Neural cell (in vitro differentiated cells): ENCODE measurements at regions not wholly inside any gene's neighbourhood (a gene's known extent, or its start where the extent isn't known, plus 50 kb on each side); places are given as distances from the start of the nearest gene placed in this dataset.

ENCODE experiments used
- H2AFZ ChIP-seq: fragments of 200-600, 300-800 bp; sonication (generic), shearing (Covaris generic); 2 replicates; pipeline ENCODE4 v1.6.0; 2014; ENCODE audit warnings: low read depth, mild to moderate bottlenecking, antibody characterized with exemption, low read length, moderate library complexity
- H3F3A ChIP-seq: fragments of 200-600 bp; shearing (Covaris generic); 2 replicates; pipeline ENCODE4 v1.6.1; 2016; ENCODE audit warnings: mild to moderate bottlenecking, moderate library complexity, mixed read lengths, antibody characterized with exemption, low read length; ENCODE audit not compliant: insufficient read depth, poor library complexity, severe bottlenecking
- H3K27ac ChIP-seq: fragments of 200-600, 300-800 bp; sonication (generic), shearing (Covaris generic); 2 replicates; pipeline ENCODE4 v1.5.1; 2014; ENCODE audit warnings: mild to moderate bottlenecking, low read length, moderate library complexity
- H3K27me3 ChIP-seq: fragments of 300-800, 200-600 bp; sonication (generic), shearing (Covaris generic); 2 replicates; pipeline ENCODE4 v1.6.0; 2014; ENCODE audit warnings: mild to moderate bottlenecking, low read depth, low read length, moderate library complexity; ENCODE audit not compliant: insufficient read depth
- H3K36me3 ChIP-seq: fragments of 300-800, 200-600 bp; sonication (generic), shearing (Covaris generic); 2 replicates; pipeline ENCODE4 v1.5.1; 2014; ENCODE audit warnings: mild to moderate bottlenecking, antibody characterized with exemption, low read length, moderate library complexity; ENCODE audit not compliant: insufficient read depth
- H3K4me2 ChIP-seq: fragments of 300-800, 200-600 bp; sonication (generic), shearing (Covaris generic); 2 replicates; pipeline ENCODE4 v1.6.0; 2014; ENCODE audit warnings: mild to moderate bottlenecking, low read length
- H3K4me3 ChIP-seq: fragments of 300-800, 200-600 bp; sonication (generic), shearing (Covaris generic); 2 replicates; pipeline ENCODE4 v1.5.1; 2014; ENCODE audit warnings: mild to moderate bottlenecking, low read length, moderate library complexity
- H3K79me2 ChIP-seq: fragments of 200-600 bp; shearing (Covaris generic); replicated peaks from 2 replicates; pipeline ENCODE4 v1.6.0; 2014; ENCODE audit warnings: mild to moderate bottlenecking, low read length, moderate library complexity; ENCODE audit not compliant: insufficient read depth
- H3K9ac ChIP-seq: fragments of 300-800, 200-600 bp; sonication (generic), shearing (Covaris generic); 2 replicates; pipeline ENCODE4 v1.6.1; 2016; ENCODE audit warnings: mild to moderate bottlenecking, low read length, mixed read lengths
- H3K9me2 ChIP-seq: fragments of 200-600 bp; shearing (Covaris generic); 2 replicates; pipeline ENCODE4 v1.6.1; 2016; ENCODE audit warnings: mild to moderate bottlenecking, low read length, mixed read lengths; ENCODE audit not compliant: insufficient read depth
- H3K9me3 ChIP-seq: fragments of 200-600, 300-800 bp; sonication (generic), shearing (Covaris generic); 2 replicates; pipeline ENCODE4 v1.6.1; 2016; ENCODE audit warnings: mild to moderate bottlenecking, mixed run types, low read length, moderate library complexity, mixed read lengths
- H4K20me1 ChIP-seq: fragments of 200-600 bp; shearing (Covaris generic); 2 replicates; pipeline ENCODE4 v1.6.1; 2016; ENCODE audit warnings: mild to moderate bottlenecking, mixed run types; ENCODE audit not compliant: insufficient read depth
- EP300 ChIP-seq: fragments of 450-650 bp; conservative IDR thresholded peaks from 2 replicates; pipeline ENCODE4 v1.6.1; 2014; ENCODE audit warnings: antibody characterized with exemption, mild to moderate bottlenecking, moderate library complexity; ENCODE audit not compliant: poor library complexity, severe bottlenecking
- EZH2 ChIP-seq: fragments of 200-600, 300-800 bp; shearing (Covaris generic), sonication (generic); IDR thresholded peaks from 2 replicates; pipeline ENCODE4 v1.6.1; 2014; ENCODE audit warnings: antibody characterized with exemption, low read length, borderline replicate concordance, mild to moderate bottlenecking; ENCODE audit not compliant: insufficient read depth, poor library complexity, severe bottlenecking
- MXI1 ChIP-seq: fragments of 450-650 bp; conservative IDR thresholded peaks from 2 replicates; pipeline ENCODE4 v1.6.1; 2014; ENCODE audit warnings: antibody characterized with exemption, mild to moderate bottlenecking; ENCODE audit not compliant: poor library complexity, severe bottlenecking
- POLR2AphosphoS5 ChIP-seq: IDR thresholded peaks from 2 replicates; pipeline ENCODE4 v1.6.1; 2012
- RAD21 ChIP-seq: fragments of 450-650 bp; conservative IDR thresholded peaks from 2 replicates; pipeline ENCODE4 v1.6.1; 2014; ENCODE audit warnings: antibody characterized with exemption, mild to moderate bottlenecking, moderate library complexity
- SMC3 ChIP-seq: fragments of 450-650 bp; conservative IDR thresholded peaks from 2 replicates; pipeline ENCODE4 v1.6.1; 2014; ENCODE audit warnings: antibody characterized with exemption, mild to moderate bottlenecking, moderate library complexity; ENCODE audit not compliant: poor library complexity
- TAF1 ChIP-seq: IDR thresholded peaks from 2 replicates; pipeline ENCODE4 v1.6.1; 2012; ENCODE audit warnings: low read depth
- TF ChIP-seq, protein P1 (sequence below): fragments of 450-650 bp; IDR thresholded peaks from 2 replicates; pipeline ENCODE4 v1.5.1; 2014; ENCODE audit warnings: antibody characterized with exemption, mild to moderate bottlenecking, moderate library complexity; ENCODE audit not compliant: poor library complexity, severe bottlenecking
- TF ChIP-seq, protein P2 (sequence below): IDR thresholded peaks from 2 replicates; pipeline ENCODE4 v1.6.1; 2012; ENCODE audit warnings: borderline replicate concordance

DNA sequence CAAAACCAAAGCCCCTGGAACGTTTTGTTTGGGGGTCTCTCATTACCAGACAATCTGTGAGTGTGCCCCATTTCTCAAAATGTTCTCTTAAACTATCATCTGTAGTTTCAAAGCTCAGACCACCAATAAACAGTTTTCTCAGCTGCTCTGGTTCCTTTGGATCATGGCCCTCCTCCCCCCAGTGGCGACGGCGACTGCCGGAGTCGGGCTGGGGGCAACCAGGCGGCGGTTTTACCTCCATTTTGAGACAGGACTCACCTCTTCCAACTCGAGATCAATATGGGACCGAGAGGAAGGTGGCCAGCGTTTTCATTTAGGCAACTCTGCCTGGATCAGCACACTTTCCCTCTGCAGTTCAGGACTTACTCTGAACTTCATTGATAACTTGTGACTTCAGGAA is 141.5 kb upstream of the ZNF32 start:
- TF ChIP-seq EZH2 (no peak), MXI1 (no peak), EP300 (no peak), RAD21 (no peak), POLR2AphosphoS5 (no peak), SMC3 (no peak), TAF1 (no peak)
- TF ChIP-seq, protein P1, sequence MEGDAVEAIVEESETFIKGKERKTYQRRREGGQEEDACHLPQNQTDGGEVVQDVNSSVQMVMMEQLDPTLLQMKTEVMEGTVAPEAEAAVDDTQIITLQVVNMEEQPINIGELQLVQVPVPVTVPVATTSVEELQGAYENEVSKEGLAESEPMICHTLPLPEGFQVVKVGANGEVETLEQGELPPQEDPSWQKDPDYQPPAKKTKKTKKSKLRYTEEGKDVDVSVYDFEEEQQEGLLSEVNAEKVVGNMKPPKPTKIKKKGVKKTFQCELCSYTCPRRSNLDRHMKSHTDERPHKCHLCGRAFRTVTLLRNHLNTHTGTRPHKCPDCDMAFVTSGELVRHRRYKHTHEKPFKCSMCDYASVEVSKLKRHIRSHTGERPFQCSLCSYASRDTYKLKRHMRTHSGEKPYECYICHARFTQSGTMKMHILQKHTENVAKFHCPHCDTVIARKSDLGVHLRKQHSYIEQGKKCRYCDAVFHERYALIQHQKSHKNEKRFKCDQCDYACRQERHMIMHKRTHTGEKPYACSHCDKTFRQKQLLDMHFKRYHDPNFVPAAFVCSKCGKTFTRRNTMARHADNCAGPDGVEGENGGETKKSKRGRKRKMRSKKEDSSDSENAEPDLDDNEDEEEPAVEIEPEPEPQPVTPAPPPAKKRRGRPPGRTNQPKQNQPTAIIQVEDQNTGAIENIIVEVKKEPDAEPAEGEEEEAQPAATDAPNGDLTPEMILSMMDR: no peak
- TF ChIP-seq, protein P2, sequence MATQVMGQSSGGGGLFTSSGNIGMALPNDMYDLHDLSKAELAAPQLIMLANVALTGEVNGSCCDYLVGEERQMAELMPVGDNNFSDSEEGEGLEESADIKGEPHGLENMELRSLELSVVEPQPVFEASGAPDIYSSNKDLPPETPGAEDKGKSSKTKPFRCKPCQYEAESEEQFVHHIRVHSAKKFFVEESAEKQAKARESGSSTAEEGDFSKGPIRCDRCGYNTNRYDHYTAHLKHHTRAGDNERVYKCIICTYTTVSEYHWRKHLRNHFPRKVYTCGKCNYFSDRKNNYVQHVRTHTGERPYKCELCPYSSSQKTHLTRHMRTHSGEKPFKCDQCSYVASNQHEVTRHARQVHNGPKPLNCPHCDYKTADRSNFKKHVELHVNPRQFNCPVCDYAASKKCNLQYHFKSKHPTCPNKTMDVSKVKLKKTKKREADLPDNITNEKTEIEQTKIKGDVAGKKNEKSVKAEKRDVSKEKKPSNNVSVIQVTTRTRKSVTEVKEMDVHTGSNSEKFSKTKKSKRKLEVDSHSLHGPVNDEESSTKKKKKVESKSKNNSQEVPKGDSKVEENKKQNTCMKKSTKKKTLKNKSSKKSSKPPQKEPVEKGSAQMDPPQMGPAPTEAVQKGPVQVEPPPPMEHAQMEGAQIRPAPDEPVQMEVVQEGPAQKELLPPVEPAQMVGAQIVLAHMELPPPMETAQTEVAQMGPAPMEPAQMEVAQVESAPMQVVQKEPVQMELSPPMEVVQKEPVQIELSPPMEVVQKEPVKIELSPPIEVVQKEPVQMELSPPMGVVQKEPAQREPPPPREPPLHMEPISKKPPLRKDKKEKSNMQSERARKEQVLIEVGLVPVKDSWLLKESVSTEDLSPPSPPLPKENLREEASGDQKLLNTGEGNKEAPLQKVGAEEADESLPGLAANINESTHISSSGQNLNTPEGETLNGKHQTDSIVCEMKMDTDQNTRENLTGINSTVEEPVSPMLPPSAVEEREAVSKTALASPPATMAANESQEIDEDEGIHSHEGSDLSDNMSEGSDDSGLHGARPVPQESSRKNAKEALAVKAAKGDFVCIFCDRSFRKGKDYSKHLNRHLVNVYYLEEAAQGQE: no peak
- H3K4me3 ChIP-seq: no peak overlapping the region
- H3K9me2 ChIP-seq: no peaks in the 10 kb centered on the region
- no peak overlapping the region for H3K9ac ChIP-seq
- no peaks in the 10 kb centered on the region for H3K9me3 ChIP-seq
- no peaks in the 10 kb centered on the region for H3F3A ChIP-seq
- H3K27me3 ChIP-seq: no peaks in the 10 kb centered on the region
- no peaks in the 10 kb centered on the region for H3K36me3 ChIP-seq
- no peak overlapping the region for H2AFZ ChIP-seq
- H3K79me2 ChIP-seq: no peaks in the 10 kb centered on the region
- no peaks in the 10 kb centered on the region for H4K20me1 ChIP-seq
- no peak overlapping the region for H3K27ac ChIP-seq
- H3K4me2 ChIP-seq: no peak overlapping the region

DNA sequence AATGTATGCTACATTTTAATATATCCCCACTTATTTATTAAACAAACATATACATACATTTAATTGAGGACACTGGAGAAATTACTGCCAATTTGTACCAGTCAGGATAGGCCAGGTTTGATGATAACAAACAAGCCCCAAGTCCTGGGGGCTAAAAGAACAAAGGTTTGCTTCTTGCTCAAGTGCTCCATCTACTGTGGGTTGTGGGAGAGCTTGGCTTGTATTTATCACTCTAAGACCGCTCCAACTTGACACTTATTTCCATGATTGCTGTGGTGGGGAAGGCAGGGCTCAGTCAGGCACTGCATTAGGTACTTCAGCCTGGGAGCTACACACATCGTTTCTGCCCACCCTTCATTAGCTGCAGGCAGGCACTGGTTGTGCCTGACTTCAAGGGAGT is 136.6 kb upstream of the ZNF32 start:
- no peaks in the 10 kb centered on the region for H3F3A ChIP-seq
- H3K9me3 ChIP-seq: no peaks in the 10 kb centered on the region
- H3K9ac ChIP-seq: no peak overlapping the region
- no peak overlapping the region for H3K4me3 ChIP-seq
- H3K27ac ChIP-seq: no peak overlapping the region
- no peaks in the 10 kb centered on the region for H3K9me2 ChIP-seq
- no peaks in the 10 kb centered on the region for H3K36me3 ChIP-seq
- H4K20me1 ChIP-seq: no peaks in the 10 kb centered on the region
- H3K27me3 ChIP-seq: no peaks in the 10 kb centered on the region
- H2AFZ ChIP-seq: no peak overlapping the region
- no peaks in the 10 kb centered on the region for H3K79me2 ChIP-seq
- TF ChIP-seq EZH2: no peak
- TF ChIP-seq SMC3: no peak
- TF ChIP-seq RAD21: no peak
- TF ChIP-seq TAF1: no peak
- TF ChIP-seq, protein P2: no peak
- TF ChIP-seq EP300: no peak
- TF ChIP-seq MXI1: no peak
- TF ChIP-seq, protein P1: no peak
- TF ChIP-seq POLR2AphosphoS5: no peak
- no peak overlapping the region for H3K4me2 ChIP-seq
